Fibroblast of skin of scalp (primary cell): ENCODE measurements at regions not wholly inside any gene's neighbourhood (a gene's known extent, or its start where the extent isn't known, plus 50 kb on each side); places are given as distances from the start of the nearest gene placed in this dataset.
"Not testable (repeated sequence)": the region's sequence is repeated elsewhere in the genome, so short reads cannot be mapped to it uniquely, and the experiment has no call there.

Source experiments
- DNase-seq: peaks from one replicate; pipeline ENCODE4 v3.0.0-alpha.2; 2013

DNA sequence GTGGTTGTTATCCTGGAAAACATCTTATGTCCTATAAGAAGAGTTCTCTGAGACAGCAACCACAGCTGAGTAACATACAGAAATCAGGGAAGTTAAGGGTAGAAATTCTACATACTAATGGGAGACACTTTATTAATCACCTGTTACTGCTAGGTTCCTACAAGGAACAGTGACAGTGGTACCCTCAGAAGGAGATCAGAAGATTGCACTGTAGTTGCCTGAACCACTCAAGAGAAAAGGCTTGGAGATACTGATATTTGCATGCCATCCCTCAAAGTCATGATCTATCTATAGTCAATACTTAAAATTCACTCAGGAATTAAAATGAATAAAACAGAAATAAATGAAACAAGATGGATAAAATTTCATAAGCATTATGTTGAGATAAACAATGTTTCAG is 136.0 kb downstream of the LMLN start:
- no peak for DNase-seq

DNA sequence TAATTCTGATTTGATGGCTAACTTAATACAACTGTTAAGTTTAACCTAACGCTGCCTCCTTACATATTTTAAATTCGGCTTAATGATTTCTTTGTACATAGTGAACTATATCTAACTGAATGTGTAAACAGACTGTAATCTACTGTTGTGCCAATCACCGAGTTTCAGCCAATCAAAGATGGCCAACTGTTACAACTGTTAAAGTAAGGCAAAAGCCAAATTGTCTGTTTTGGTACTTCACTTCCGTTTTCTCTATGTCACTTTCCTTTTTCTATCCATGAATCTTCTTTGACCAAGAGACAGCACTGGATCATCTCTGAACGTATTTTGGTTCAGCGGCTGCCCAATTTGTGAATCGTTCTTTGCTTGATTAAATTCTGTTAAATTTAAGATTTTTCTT is 137.0 kb downstream of the LMLN start:
- DNase-seq, result no peak

GRCh38 chr3:198098661-198099081 is 138.7 kb downstream of the LMLN start:
- not testable (repeated sequence) for DNase-seq

DNA sequence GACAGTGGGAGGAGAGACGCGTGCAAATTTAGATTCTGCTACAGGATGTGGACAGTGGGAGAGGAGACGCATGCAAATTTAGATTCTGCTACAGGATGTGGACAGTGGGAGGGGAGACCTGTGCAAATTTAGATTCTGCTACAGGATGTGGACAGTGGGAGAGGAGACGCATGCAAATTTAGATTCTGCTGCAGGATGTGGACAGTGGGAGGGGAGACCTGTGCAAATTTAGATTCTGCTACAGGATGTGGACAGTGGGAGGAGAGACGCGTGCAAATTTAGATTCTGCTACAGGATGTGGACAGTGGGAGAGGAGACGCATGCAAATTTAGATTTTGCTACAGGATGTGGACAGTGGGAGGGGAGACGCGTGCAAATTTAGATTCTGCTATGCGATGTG is 143.1 kb downstream of the LMLN start:
- not testable (repeated sequence) for DNase-seq

DNA sequence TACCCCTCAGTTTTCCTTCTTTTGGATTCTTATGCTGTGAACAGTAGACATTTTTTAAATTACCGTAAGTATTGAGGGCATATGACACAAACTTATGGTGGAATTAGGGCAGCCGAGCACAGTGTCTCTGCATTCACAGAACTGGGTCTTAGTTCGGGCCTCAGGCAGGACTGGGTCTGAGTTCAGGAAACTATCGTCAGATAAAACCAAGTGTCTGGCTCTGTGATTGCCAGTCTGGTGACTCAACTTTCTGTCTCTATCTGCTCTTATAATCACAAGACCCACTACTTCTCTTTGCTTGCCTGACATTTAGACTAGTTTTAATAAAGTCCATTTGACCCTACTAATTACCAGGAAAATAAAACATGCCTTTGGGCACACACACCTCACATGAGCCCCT is 146.2 kb downstream of the LMLN start:
- no peak for DNase-seq

DNA sequence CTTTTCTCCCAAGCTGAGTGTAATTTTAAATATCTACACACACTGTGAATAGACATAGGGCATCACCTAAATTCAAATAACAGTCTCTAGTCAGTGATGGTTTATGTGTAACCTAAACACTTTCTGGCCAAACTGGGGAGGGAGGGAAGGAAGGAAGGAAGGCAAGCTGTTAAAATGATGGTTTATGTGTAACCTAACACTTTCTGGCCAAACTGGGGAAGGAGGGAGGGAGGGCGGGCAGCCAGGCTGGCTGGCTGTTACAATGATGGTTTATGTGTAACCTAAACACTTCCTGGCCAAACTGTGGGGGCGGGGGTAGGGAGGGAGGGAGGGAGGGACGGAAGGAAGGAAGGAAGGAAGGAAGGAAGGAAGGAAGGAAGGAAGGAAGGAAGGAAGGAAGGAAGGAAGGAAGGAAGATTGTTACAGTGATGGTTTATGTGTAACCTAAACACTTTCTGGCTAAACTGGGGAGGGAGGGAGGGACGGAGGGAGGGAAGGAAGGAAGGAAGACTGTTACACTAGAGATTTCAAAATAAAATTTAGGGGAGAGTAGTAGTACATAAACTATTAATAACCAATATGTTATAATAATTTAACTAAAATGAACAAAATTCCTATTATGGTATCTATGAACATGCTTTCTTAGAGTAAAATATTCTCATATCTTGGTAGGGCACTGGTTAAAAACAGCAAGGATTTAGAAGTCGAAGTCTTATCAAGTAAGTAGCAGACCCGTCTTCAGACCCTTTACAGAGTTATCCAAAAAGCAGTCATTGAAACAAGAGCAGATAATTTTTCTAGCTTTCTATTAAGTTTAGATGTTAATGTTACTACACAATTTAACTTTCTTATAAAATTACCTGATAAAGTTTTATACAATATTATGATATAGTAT is 148.1 kb downstream of the LMLN start:
- peak; percentile 7 for DNase-seq

- no peak for DNase-seq
These were observed 149.9 kb downstream of the LMLN start for GRCh38 chr3:198109883-198110282.

DNA sequence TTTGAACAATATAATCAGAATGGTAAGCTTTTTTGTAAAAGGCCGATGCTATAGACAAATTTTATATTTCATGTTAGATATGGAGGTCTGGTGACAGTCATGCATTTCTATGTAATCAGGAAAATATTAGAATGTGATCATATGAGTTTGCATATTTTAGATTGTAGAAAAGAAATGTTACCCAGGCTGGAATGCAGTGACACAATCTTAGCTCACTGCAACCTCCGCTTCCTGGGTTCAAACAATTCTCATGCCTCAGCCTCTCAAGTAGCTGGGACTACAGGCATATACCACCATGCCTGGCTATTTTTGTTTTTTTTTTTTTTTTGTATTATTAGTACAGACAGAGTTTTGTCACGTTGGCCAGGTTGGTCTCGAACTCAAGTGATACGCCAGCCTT is 152.0 kb downstream of the LMLN start:
- peak; percentile 17 for DNase-seq

- no peak for DNase-seq
These were observed 153.4 kb downstream of the LMLN start for GRCh38 chr3:198113206-198114053.

DNA sequence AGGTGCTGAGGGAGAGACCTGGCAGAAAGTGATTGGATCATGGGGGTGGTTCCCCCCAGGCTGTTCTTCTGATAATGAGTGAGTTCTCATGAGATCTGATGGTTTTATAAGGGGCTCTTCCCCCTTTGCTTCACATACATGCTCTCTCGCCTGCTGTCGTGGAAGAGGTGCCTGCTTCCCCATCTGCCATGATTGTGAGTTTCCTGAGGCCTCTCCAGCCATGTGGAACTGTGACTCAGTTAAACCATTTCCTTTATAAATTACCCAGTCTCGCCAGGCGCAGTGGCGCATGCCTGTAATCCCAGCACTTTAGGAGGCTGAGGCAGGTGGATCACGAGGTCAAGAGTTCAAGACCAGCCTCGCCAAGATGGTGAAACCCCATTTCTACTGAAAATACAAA is 154.5 kb downstream of the LMLN start:
- DNase-seq, result not testable (repeated sequence)

GRCh38 chr3:198122184-198122583 is 162.2 kb downstream of the LMLN start:
- not testable (repeated sequence) for DNase-seq

DNA sequence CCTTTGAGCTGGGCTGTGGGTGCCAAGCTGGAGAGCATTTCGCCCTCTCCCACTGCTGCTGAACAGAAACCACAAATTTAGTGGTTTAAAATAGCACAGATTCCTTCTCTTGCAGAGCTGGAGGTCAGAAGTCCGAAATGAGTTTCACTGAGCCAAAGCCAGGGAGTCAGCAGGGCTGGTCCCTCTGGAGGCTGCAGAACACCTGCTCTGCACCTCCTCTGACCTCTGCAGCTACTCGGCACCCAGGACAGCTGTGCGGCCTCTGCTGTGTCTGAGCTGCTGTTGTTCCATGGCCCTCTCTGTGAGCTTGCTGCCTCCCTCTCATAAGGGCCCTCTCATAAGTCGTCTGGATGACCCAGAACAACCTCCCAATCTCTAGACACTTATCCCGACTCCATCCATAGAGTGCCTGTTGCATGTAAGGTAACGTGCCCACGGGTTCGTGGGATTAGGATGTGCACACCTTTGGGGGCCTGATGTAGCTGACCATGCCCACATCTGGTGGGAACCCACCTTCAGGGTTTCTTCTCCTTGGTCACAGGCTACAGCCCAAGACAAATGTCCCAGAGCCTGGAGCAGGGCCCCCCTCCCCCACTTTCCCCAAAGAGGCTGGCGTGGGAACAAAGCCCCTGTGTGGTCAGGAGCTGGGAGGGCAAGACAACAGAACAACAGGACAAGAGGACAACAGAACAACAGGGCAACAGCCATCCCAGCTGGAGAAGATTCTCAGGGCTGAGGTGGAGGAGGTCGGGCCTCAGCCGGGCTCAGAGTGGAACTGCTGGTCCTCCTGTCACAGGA is 177.2 kb downstream of the LMLN start:
- not testable (repeated sequence) for DNase-seq

DNA sequence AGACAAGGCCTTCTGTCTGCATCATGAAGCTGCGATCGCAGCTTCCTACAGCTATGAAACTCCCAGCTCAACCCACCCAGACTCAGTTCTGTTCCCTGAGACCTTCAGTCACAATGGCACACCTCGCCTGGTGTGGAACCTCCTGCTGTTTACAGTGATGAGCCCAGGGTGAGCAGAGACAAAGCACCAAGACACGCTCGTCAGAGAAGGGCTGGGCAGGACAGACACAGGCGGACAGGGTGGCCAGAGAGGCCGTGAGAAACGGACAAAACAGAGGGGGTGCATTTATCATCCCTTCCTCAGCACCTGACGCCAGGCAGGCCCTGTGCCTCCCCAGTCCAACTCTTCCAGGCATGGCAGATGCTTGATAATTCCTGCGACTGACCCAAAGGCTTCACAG is 178.2 kb downstream of the LMLN start:
- not testable (repeated sequence) for DNase-seq

DNA sequence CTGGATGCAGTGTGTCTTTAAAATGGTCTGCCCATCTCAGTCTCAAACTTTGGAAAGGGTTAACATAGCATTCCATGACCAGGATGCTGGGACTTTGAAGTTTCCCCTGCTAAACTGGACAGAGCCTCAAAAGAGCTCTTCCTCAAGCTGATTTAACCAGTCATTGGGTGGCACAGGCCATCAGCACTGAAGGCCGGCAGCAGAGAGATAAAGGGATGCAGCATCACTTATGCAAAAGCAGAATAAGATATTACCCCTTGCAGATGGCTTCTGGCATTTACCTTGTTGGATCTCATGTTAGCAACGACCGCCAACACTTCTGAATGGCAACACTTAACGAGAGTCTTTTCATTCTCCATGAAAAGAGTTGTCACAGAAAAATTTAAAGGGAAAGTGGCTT is 179.0 kb downstream of the LMLN start:
- DNase-seq, result not testable (repeated sequence)

GRCh38 chr3:198139513-198140167 is 179.6 kb downstream of the LMLN start:
- not testable (repeated sequence) for DNase-seq

DNA sequence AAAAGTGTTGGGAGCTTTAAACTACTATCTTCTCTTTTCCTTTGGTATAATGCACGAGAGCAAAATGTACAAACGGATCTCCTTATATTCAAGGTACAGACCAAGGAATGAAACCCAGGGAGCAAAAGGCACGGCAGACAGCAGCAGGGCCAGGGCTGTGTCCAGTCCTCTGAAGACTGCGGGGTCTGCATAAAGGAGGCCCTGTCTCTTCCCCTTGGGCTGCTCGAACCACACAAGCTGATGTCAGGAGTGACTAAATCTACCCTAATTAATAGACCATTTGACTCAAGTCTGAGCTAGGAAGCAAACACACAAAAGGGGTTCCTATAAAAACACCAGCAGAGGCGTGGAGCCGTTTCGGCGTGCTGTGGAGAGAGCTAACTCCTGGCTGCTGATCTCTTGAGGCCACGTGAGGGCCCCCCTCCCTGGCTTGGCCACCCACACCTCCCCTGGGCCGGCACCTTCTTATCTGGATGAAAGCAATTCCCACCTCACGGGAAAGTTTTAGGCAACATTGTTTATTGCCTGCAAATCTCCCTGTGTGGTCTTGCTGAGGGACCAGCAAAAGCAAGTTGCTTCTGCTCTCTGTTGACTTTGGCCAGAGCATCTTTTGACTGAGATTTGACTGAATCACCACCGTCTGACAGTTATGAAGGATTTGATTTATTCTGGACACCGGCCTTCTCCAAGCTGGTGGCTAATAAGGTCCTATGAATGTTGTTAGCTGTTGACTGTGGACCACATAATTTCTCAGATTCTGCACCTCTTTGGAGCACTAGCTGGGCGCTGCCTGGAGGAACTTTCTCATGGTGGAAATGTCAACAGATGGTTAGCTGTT is 183.5 kb downstream of the LMLN start:
- peak; percentile 8 for DNase-seq

DNA sequence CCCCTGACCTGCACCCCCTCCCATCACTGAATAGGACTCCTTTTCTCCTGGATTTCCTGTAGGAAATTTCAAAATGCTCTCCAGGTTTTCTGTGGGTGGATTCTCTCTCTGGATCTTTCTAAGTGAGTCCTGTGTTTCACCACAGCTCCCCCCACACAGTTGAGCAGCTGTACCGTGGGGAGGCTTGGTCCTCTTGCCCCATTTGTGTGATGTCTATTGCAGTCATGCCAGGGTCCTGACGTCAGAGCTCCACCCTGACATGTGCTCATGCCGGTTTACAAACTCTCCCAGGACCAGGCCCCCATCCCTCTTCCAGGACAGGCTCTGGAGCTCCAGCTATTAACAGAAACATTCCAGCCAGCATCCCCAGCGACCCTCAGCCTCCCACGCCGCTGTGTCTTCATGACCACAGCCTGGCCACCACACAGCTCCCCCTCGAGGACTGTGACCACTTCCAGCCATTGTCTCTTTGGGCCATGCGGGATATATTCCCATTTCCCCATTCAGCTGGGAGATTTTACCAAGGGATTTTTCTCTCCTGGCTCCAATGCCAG is 185.3 kb downstream of the LMLN start:
- peak; percentile 22 for DNase-seq

DNA sequence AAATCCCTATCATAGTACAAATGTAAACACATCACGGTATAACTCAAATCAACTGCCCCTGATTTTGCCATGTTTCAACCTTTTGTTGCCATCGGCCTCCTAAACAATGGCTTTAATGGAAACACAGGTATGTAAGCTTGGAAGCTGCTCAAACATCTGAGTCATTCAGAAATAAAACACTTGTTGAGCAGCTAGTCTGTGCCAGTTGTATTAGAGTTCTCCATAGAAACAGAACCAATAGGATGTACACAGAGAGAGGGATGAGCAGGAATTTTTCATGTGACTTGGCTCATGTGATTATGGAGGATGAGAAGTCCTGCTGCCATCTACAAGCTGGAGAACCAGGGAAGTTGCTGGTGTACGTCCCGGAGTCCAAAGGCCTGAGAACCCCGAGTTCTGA is 186.1 kb downstream of the LMLN start:
- not testable (repeated sequence) for DNase-seq

DNA sequence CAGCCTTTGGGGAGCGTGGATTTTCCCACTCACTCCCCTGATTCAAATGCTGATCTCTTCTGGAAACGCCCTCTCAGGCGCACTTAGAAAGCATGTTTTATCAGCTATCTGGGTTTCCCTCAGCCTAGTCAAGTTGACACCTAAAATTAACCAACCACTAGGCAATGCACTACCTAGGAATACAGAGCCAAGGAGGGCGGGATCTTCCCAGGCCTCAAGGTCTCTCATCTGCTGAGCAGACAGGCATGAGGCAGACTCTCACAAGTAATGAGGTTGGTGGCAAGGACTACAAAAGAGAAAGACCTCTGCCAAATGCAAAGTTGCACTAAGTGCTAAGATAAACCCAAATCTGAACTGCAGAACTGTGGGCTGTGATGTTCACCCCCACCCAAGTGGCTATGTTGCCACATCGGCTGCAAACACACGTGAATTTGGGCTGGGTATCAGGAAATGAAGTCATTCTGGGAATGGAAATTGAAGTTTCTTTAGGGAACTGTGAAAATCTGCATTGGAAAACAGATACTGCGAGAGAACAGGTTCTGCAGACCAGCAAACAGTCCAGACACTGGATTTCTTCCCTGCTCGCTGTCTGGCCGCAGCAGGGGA is 186.6 kb downstream of the LMLN start:
- DNase-seq, result not testable (repeated sequence)

DNA sequence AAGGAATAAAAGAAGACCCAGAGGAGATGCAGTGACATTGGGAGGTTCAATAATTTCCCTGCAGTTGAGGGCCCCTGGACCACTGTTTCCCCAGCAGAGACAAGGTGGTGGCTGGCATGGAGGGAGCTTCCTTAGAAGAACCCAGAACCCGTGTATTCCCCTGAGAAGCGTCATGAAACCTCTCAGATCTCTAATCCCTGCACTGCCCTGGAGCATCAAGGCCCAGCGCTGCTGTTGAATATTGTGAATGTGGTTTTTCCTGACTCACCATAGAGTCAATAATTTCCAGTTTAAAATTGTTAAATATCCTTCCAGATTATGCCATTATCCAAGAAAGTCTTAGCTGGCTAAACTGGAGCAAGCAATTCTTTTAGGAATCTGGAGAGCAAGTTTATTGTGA is 187.2 kb downstream of the LMLN start:
- not testable (repeated sequence) for DNase-seq
